HEK293 (cell line): ENCODE measurements at regions not wholly inside any gene's neighbourhood (a gene's known extent, or its start where the extent isn't known, plus 50 kb on each side); places are given as distances from the start of the nearest gene placed in this dataset.

ENCODE experiments used
- CTCF ChIA-PET: fragments of 350-600 bp; formaldehyde crosslinking; extraction: SDS; loops from one replicate; lab custom pipeline; 2021; ENCODE audit warnings: antibody characterized with exemption; lab: Yijun Ruan, JAX
- POLR2A ChIA-PET: fragments of 300-600 bp; formaldehyde crosslinking; extraction: SDS; loops from one replicate; lab custom pipeline; 2020; ENCODE audit warnings: antibody characterized with exemption, inconsistent platforms; lab: Yijun Ruan, JAX
- H3K27ac ChIP-seq: fragments of 200-500 bp; sonication (Bioruptor generic); 2 replicates; pipeline ENCODE4 v1.5.1; 2014; ENCODE audit warnings: low read depth, low read length, control low read depth, inconsistent platforms; ENCODE audit errors: extremely low read depth
- H3K36me3 ChIP-seq, 2 experiments: fragments of 200-500 bp in 1 of 2; sonication (Bioruptor generic) in 1 of 2; 1 replicate in 1 of 2; 2 replicates in 1 of 2; pipeline ENCODE4 v1.5.1; 2014 to 2017; ENCODE audit warnings: inconsistent platforms in 2 of 2, low read length in 2 of 2; ENCODE audit not compliant: control insufficient read depth in 2 of 2, insufficient read depth in 1 of 2
- H3K4me1 ChIP-seq: fragments of 200-500 bp; sonication (Bioruptor generic); 2 replicates; pipeline ENCODE4 v1.5.1; 2014; ENCODE audit warnings: mild to moderate bottlenecking, low read length, inconsistent platforms; ENCODE audit not compliant: control insufficient read depth, insufficient read depth
- H3K4me3 ChIP-seq: 2 replicates; pipeline ENCODE4 v1.5.1; 2011; ENCODE audit warnings: low read depth, mild to moderate bottlenecking, control low read depth, low read length, moderate library complexity
- H3K9me3 ChIP-seq: fragments of 200-500 bp; sonication (Bioruptor generic); 2 replicates; pipeline ENCODE4 v1.5.1; 2014; ENCODE audit warnings: low read depth, low read length, inconsistent platforms; ENCODE audit not compliant: control insufficient read depth, insufficient read depth
- CTCF ChIP-seq: fragments of 450-650 bp; formaldehyde crosslinking; IDR thresholded peaks from 2 replicates; pipeline ENCODE4 v1.5.1; 2016; ENCODE audit warnings: missing biosample characterization, missing genetic modification characterization
- INSM2 ChIP-seq: fragments of 450-650 bp; formaldehyde crosslinking; IDR thresholded peaks from 2 replicates; pipeline ENCODE4 v1.5.1; 2016; ENCODE audit warnings: missing biosample characterization, missing genetic modification characterization
- KLF1 ChIP-seq: fragments of 450-650 bp; formaldehyde crosslinking; IDR thresholded peaks from 2 replicates; pipeline ENCODE4 v1.5.1; 2016; ENCODE audit warnings: missing biosample characterization, missing genetic modification characterization
- PRDM6 ChIP-seq: fragments of 450-650 bp; formaldehyde crosslinking; IDR thresholded peaks from 2 replicates; pipeline ENCODE4 v1.5.1; 2017; ENCODE audit warnings: missing biosample characterization, missing genetic modification characterization
- SP7 ChIP-seq: fragments of 450-650 bp; formaldehyde crosslinking; IDR thresholded peaks from 2 replicates; pipeline ENCODE4 v1.5.1; 2016; ENCODE audit warnings: missing biosample characterization, missing genetic modification characterization
- ZBTB11 ChIP-seq: fragments of 450-650 bp; formaldehyde crosslinking; conservative IDR thresholded peaks from 2 replicates; pipeline ENCODE4 v1.5.1; 2016; ENCODE audit warnings: low read depth, missing biosample characterization, missing genetic modification characterization
- ZBTB20 ChIP-seq: fragments of 450-650 bp; formaldehyde crosslinking; IDR thresholded peaks from 2 replicates; pipeline ENCODE4 v1.5.1; 2016; ENCODE audit warnings: missing biosample characterization, missing genetic modification characterization
- ZEB2 ChIP-seq: fragments of 450-650 bp; formaldehyde crosslinking; IDR thresholded peaks from 2 replicates; pipeline ENCODE4 v1.5.1; 2016; ENCODE audit warnings: missing biosample characterization, missing genetic modification characterization
- ZNF133 ChIP-seq: fragments of 450-650 bp; formaldehyde crosslinking; IDR thresholded peaks from 2 replicates; pipeline ENCODE4 v1.5.1; 2016; ENCODE audit warnings: missing biosample characterization, missing genetic modification characterization
- ZNF155 ChIP-seq: fragments of 450-650 bp; formaldehyde crosslinking; IDR thresholded peaks from 2 replicates; pipeline ENCODE4 v1.5.1; 2016; ENCODE audit warnings: missing biosample characterization, missing genetic modification characterization
- ZNF157 ChIP-seq: fragments of 450-650 bp; formaldehyde crosslinking; IDR thresholded peaks from 2 replicates; pipeline ENCODE4 v1.5.1; 2016; ENCODE audit warnings: missing biosample characterization, missing genetic modification characterization
- ZNF175 ChIP-seq: fragments of 450-650 bp; formaldehyde crosslinking; IDR thresholded peaks from 2 replicates; pipeline ENCODE4 v1.5.1; 2016; ENCODE audit warnings: missing biosample characterization, missing genetic modification characterization
- ZNF214 ChIP-seq: fragments of 450-650 bp; formaldehyde crosslinking; IDR thresholded peaks from 2 replicates; pipeline ENCODE4 v1.5.1; 2017; ENCODE audit warnings: missing biosample characterization, mild to moderate bottlenecking, missing genetic modification characterization, borderline replicate concordance
- ZNF302 ChIP-seq: fragments of 450-650 bp; formaldehyde crosslinking; IDR thresholded peaks from 2 replicates; pipeline ENCODE4 v1.5.1; 2016; ENCODE audit warnings: missing biosample characterization, missing genetic modification characterization, low read depth
- ZNF677 ChIP-seq: fragments of 450-650 bp; IDR thresholded peaks from 2 replicates; pipeline ENCODE4 v1.5.0; 2018; ENCODE audit warnings: missing biosample characterization, mild to moderate bottlenecking, missing genetic modification characterization, moderate library complexity
- ZNF785 ChIP-seq: fragments of 450-650 bp; formaldehyde crosslinking; IDR thresholded peaks from 2 replicates; pipeline ENCODE4 v1.5.1; 2016; ENCODE audit warnings: missing biosample characterization, missing genetic modification characterization
- ZNF791 ChIP-seq: fragments of 450-650 bp; formaldehyde crosslinking; IDR thresholded peaks from 2 replicates; pipeline ENCODE4 v1.5.1; 2016; ENCODE audit warnings: missing biosample characterization, missing genetic modification characterization
- ZSCAN18 ChIP-seq: fragments of 450-650 bp; formaldehyde crosslinking; IDR thresholded peaks from 2 replicates; pipeline ENCODE4 v1.5.1; 2016; ENCODE audit warnings: missing biosample characterization, missing genetic modification characterization
- ZSCAN23 ChIP-seq: fragments of 450-650 bp; formaldehyde crosslinking; IDR thresholded peaks from 2 replicates; pipeline ENCODE4 v1.5.1; 2016; ENCODE audit warnings: missing biosample characterization, missing genetic modification characterization

- CTCF ChIA-PET = no interaction called here
- H3K4me1 ChIP-seq = no peaks in the 10 kb centered on the region
- H3K9me3 ChIP-seq = no peaks in the 10 kb centered on the region
- no peak for TF ChIP-seq ZBTB20
- no peak for TF ChIP-seq ZNF175 (tag by site-specific recombination)
- no peak overlapping the region for H3K4me3 ChIP-seq
- no peaks in the 10 kb centered on the region for H3K36me3 ChIP-seq
- POLR2A ChIA-PET = no interaction called here
- H3K27ac ChIP-seq = no peak overlapping the region
Measured at GRCh38 chr3:137409584-137409983, 354.5 kb upstream of the SOX14 start.

GRCh38 chr3:137410028-137410427, 354.1 kb upstream of the SOX14 start:
- no peaks in the 10 kb centered on the region for H3K36me3 ChIP-seq
- no peaks in the 10 kb centered on the region for H3K9me3 ChIP-seq
- CTCF ChIA-PET = no interaction called here
- no peaks in the 10 kb centered on the region for H3K4me1 ChIP-seq
- TF ChIP-seq ZNF785 (tag by site-specific recombination) = no peak
- no peak for TF ChIP-seq ZNF155 (tag by site-specific recombination)
- no peak for TF ChIP-seq ZNF133
- TF ChIP-seq KLF1 (tag by site-specific recombination) = no peak
- TF ChIP-seq INSM2 = no peak
- TF ChIP-seq ZSCAN23 (tag by site-specific recombination) = no peak
- no peak for TF ChIP-seq PRDM6
- no peak for TF ChIP-seq CTCF (tag by site-specific recombination)
- no peak for TF ChIP-seq ZNF791
- TF ChIP-seq SP7 (tag by site-specific recombination) = no peak
- TF ChIP-seq ZNF214 = no peak
- no peak for TF ChIP-seq ZEB2 (tag by site-specific recombination)
- TF ChIP-seq ZNF677 = no peak
- TF ChIP-seq ZBTB11 (tag by site-specific recombination) = no peak
- TF ChIP-seq ZSCAN18 (tag by site-specific recombination) = no peak
- TF ChIP-seq ZNF302 = no peak
- TF ChIP-seq ZNF157 = no peak
- POLR2A ChIA-PET = no interaction called here
- H3K27ac ChIP-seq = no peak overlapping the region
- H3K4me3 ChIP-seq = no peak overlapping the region
